SHP77 treated with DMSO at 0.1 percent for 48 hours (cell line): ENCODE measurements at regions not wholly inside any gene's neighbourhood (a gene's known extent, or its start where the extent isn't known, plus 50 kb on each side); places are given as distances from the start of the nearest gene placed in this dataset.

Source experiments
- DNase-seq: peaks from one replicate; lab custom pipeline; 2025; lab: John Stamatoyannopoulos, UW

DNA sequence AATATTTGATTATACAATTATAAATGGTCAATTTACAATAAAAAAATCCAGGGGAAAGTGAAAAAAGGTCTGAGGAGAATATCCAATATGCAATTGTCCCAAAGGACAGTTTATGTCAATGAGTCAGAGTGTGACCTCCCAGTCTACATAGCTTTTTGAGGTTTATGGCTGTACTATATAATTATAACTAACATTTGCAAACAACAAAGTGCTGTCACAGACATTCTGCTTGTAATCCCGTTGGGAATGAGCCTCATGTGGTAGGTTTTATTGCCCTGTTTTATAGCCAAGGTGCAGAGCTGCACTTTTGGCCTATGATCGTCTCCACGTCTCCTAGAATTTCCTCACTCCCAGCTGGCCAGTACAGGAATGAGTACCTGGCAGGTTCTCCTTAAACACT, 103.8 kb downstream of the ADSS2 start:
- no peak for DNase-seq

DNA sequence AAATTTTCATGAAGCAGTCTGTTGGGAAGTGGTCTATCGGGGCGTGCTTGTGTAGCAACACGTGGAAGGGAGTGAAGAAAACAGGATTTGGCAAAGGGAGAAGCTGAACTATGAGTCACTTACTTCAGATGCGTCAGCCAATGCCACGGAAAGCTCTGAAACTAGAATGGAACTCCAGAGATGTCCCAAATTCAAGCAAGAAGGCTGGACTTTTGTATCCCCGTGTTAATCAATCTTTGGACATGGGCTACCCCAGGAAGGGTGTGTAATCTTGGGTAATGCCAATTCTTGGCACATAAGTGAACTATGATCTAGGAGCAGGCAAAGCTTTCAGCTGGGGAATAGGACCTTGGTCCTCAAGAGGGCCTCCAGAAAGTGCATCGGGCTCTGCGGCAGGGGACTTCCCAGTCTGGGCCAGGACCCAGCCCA, 102.6 kb downstream of the ADSS2 start:
- no peak for DNase-seq

DNA sequence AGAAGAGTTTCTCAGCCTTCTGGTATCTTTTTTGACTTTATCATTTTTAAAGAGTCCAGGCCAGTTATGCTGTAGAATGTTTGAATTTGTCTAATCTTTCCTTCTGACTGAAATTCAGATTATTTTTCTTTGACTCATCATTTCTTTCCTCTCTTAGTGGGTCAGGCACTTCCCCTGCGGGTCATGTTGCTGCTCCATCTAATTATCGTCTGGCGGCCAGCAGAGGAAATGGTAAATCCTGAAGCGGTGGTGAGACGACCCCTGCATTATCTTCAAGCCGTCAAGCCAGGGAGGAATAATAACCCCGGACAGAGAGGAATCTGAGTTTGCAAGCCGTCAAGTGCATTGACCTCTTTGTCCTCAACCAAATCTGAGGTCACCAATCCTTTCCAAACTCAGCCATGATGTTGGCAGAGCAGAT, 102.1 kb downstream of the ADSS2 start:
- no peak for DNase-seq

- DNase-seq: no peak
Measured at GRCh38 chr1:244350027-244350426, 101.7 kb downstream of the ADSS2 start.

DNA sequence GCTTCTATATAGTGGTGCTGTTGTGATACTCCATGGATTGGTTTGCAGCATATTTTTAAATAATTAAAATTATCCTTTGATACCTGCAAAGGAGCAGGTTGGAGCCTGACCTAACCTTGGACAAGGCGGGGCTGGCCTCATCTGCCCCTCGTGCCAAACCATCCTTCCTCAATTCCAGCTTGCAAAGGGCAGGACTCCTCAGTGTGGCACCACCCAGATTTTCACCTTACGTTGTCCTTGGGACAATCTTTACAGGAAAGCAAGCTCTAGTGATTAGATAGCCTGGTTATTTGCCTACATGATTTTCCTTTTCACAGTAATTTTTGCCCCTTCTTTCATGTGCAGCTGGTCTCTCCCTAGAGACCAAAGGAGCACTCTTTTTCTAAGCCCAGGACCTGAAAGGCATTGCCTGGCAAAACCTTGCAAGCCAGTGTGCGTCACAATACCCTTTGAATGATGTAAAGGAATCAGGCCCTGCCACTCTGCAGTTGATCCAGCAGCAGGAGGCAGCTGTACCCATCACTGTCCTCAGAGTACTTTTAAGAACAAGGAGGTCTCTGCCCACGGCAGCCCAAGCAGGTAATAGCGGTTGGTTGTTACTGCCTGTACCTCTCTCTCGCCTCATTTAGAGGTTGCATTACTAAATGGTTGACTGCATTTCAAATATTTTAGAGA, 99.4 kb downstream of the ADSS2 start:
- no peak for DNase-seq

GRCh38 chr1:244353551-244354091, 98.1 kb downstream of the ADSS2 start:
- no peak for DNase-seq

- DNase-seq: no peak
Measured at GRCh38 chr1:244354810-244355278, 96.9 kb downstream of the ADSS2 start.

DNA sequence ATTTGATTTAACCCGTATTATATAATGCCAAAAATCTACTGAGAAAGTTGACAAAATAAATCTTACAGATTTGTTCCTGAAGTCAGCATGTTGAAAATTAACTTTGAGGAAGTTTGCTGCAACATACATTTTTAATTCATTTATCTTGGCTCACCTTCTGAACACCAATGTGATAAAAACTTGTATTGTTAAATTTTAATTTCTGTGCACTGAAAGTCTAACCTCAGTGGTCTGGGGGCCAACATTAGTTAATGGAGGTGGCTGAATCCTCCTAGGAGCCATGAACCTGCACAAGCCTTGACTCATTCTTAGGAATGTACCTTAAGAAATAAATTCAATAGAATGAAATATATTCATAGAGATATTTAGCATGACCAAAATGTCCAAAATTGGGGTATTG, 95.3 kb downstream of the ADSS2 start:
- no peak for DNase-seq
